Spinal cord (tissue), 9 donors: ENCODE measurements at regions not wholly inside any gene's neighbourhood (a gene's known extent, or its start where the extent isn't known, plus 50 kb on each side); places are given as distances from the start of the nearest gene placed in this dataset.

ENCODE experiments used
- DNase-seq, 6 donors: peaks; one replicate each; pipeline versions ENCODE4 v3.0.0 to v3.0.0-alpha.2; 2013 to 2015; ENCODE audit warnings: low spot score in 6 of 6, low read depth in 4 of 6
- H3K27ac ChIP-seq: one replicate; pipeline ENCODE4 v1.5.1; 2013; ENCODE audit warnings: low read depth, low read length, control low read depth
- H3K27me3 ChIP-seq: one replicate; pipeline ENCODE4 v1.6.1; 2013; ENCODE audit warnings: low read length; ENCODE audit not compliant: control insufficient read depth, insufficient read depth
- H3K36me3 ChIP-seq: one replicate; pipeline ENCODE4 v1.6.1; 2013; ENCODE audit warnings: low read length; ENCODE audit not compliant: control insufficient read depth, insufficient read depth
- H3K4me1 ChIP-seq: one replicate; pipeline ENCODE4 v1.6.1; 2013; ENCODE audit warnings: low read length; ENCODE audit not compliant: control insufficient read depth, insufficient read depth
- H3K4me3 ChIP-seq: one replicate; pipeline ENCODE4 v1.5.1; 2013; ENCODE audit warnings: low read depth, low read length, control low read depth
- H3K9me3 ChIP-seq: one replicate; pipeline ENCODE4 v1.6.1; 2013; ENCODE audit warnings: low read length; ENCODE audit not compliant: control insufficient read depth, insufficient read depth
- WGBS: methylation state at CpG from one replicate; pipeline ENCODE4 v1.1.5; 2013; ENCODE audit warnings: missing lambda C conversion rate; ENCODE audit not compliant: insufficient coverage; 5-methylcytosine and 5-hydroxymethylcytosine counted together
- donor health status: healthy.

DNA sequence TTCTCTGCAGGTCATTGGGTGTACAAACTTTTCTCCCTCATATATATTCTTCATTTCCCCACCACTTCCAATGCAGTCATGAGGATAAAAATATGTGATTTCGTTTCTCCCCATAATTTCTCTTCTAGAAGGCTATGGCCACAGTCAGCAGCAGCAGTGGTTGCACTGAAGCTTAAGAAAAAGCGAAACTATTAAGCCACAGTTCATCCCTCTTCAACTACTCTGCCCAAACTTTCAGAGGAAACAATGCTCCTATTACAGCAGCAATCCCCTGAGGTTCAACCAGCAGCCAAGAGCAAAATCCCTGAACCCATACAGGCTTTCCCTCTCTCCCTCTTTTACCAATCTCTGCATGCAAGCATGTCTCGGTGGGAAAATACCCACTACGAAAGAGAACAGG is 298.6 kb downstream of the DHX15 start:
- Histone ChIP-seq H3K27ac (no peak overlapping the region), H3K36me3 (no peaks in the 10 kb centered on the region), H3K4me3 (no peak overlapping the region), H3K4me1 (no peaks in the 10 kb centered on the region), H3K9me3 (no peaks in the 10 kb centered on the region), H3K27me3 (no peaks in the 10 kb centered on the region)
- 97% methylated on average over 2 of the region's 4 CpGs for WGBS
- DNase-seq: no peak

DNA sequence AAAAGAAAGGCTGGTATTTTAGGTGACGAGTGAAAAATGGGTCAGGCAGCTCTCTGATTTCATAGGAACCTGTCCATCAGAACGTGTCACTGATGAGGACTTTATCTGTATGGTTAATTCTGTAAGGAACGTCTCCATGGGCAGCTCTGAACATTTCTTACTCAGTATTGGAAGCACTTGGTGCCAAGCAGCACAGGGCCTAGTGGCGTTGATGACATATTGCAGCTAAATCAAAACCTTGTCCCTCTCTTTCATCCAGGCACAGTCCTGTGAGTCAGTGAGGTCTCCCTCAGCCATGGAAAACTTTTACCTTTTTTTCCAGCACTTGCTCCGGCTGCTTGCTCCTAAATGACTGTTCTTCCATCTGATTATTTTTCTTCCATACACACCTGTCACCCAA is 301.9 kb downstream of the DHX15 start:
- peaks cover 4% of the 10 kb centered on the region for H3K4me1 ChIP-seq
- no peak overlapping the region for H3K27ac ChIP-seq
- H3K36me3 ChIP-seq: no peaks in the 10 kb centered on the region
- DNase-seq: no peak
- H3K27me3 ChIP-seq: no peaks in the 10 kb centered on the region
- H3K4me3 ChIP-seq: no peak overlapping the region
- no peaks in the 10 kb centered on the region for H3K9me3 ChIP-seq
- WGBS: 80% methylated on average over 4 of the region's 5 CpGs

DNA sequence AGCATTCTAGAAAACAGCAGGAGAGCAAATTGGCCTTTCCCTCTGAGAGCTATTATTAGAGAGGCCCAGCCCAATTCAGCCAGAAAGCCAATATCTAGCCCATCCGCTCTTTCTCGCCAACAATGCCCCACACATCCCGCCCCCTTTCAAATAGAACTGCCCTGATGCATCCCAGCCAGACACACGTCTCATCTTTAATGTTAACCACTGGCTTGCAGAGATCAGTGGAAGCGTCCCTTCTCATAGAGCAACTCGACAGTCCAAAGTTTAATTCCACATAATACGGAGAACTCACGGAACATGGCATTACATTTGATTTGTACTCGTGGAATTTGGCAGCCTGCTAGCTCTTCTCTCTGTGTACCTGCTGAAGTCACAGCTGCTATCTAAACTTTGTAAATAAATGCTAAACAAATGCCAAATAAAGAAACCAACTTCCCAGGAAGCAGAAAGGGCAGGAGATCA is 304.4 kb downstream of the DHX15 start:
- 62% methylated on average over 9 of the region's 9 CpGs for WGBS

DNA sequence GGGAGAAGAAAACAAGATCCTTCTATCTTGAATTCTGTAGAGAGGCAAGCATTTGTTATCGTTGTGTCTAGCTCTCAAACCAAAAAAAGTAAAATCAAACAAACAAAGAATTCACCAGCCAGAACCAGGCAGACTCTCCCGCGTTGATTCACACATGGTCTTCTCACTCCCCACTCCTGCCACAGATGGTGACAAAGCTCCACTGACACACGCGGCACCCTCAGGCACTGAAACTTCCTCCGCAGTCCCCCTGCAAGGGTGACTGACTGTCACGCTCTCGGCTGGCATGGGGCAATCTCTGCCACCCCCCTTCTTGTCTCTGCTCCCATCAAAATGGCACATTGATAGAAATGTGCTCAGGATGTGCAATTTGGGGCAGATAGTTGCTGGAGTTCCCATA is 304.9 kb downstream of the DHX15 start:
- DNase-seq: peak in 1 of 6 donors; percentile 70
- WGBS: 68% methylated on average over 5 of the region's 8 CpGs

More for the DNA sequence above, 304.4 kb downstream of the DHX15 start:
- H3K27ac ChIP-seq: no peak overlapping the region
- H3K4me3 ChIP-seq: no peak overlapping the region
- H3K36me3 ChIP-seq: no peaks in the 10 kb centered on the region
- no peaks in the 10 kb centered on the region for H3K9me3 ChIP-seq
- H3K27me3 ChIP-seq: no peaks in the 10 kb centered on the region
- peaks cover 4% of the 10 kb centered on the region for H3K4me1 ChIP-seq
- peak in 1 of 6 donors; percentile 21 for DNase-seq

DNA sequence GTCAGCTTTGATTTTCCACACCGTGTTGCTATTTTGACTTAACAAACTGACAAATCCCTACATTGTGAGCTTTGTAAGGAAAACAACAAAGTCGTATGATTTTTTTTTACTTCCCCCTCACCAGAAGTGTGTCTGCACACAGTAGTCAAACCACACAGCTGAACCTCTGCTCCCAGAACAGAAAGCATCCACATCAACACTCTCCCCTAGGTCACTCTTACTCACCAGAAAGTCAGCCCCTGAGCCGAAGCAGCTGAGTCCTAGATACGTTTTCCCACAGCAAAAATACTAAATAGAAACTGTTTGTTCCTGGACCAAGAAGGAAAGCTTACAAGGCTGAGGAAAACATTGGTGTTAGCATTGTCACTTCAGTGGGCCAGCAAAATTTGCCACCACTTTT is 305.7 kb downstream of the DHX15 start:
- WGBS: 86% methylated on average over 2 of the region's 4 CpGs
- H3K9me3 ChIP-seq: no peaks in the 10 kb centered on the region
- H3K4me3 ChIP-seq: no peak overlapping the region
- H3K27ac ChIP-seq: no peak overlapping the region
- no peaks in the 10 kb centered on the region for H3K27me3 ChIP-seq
- no peak for DNase-seq
- H3K4me1 ChIP-seq: peaks cover 4% of the 10 kb centered on the region
- H3K36me3 ChIP-seq: no peaks in the 10 kb centered on the region

More for the DNA sequence above, 304.9 kb downstream of the DHX15 start:
- Histone ChIP-seq H3K4me3 (no peak overlapping the region), H3K27ac (no peak overlapping the region), H3K36me3 (no peaks in the 10 kb centered on the region), H3K9me3 (no peaks in the 10 kb centered on the region), H3K4me1 (peaks cover 4% of the 10 kb centered on the region), H3K27me3 (no peaks in the 10 kb centered on the region)

DNA sequence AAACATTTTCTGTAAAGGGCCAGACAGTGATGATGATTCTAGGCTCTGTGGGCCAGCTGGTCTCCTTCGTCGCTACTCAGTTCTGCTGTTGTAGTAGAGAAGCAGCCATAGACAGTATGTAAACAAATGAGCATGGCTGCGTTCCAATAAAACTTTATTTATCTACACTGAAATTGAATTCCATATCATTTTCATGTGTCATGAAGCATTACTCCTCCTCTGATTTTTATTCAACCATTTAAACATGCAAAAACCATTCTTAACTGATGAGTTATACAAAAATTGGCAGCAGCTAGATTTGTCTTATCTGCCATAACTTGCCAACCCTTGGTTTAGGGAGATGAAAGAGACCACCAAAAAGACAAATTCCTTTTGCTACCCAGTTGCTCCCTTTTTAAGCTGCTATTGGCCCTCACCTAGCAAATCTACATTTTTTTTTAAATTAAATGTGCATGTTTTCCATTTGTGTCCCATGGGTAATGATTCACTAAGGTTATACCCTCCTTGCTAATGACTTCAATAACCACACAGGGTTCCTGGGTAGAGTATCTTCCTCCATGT is 309.9 kb downstream of the DHX15 start:
- Histone ChIP-seq H3K9me3 (no peaks in the 10 kb centered on the region), H3K27ac (no peak overlapping the region), H3K36me3 (no peaks in the 10 kb centered on the region), H3K27me3 (no peaks in the 10 kb centered on the region), H3K4me3 (no peak overlapping the region), H3K4me1 (peaks cover under 1% of the 10 kb centered on the region)
- no peak for DNase-seq
- WGBS: 100% methylated on average over 1 of the region's 3 CpGs

DNA sequence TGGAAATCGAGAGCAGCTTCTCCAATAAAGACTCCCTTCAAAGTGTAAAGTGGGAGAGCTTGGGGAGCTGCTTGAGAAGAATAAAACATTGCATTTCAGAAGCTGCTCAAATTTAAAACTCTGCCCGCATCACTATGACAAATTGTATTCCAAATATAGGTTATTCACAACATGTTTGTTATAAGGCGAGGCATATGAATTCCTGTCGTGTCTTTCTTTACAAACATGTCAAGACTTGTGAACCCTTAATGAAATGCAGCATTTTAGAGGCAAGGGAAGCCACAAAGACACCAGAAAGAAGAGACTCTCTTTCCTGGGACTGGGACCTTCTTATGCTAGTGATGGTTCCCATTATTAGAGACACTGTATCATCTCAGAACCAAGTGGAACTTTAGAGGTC is 311.2 kb downstream of the DHX15 start:
- Histone ChIP-seq H3K27ac (no peak overlapping the region), H3K27me3 (no peaks in the 10 kb centered on the region), H3K4me1 (no peaks in the 10 kb centered on the region), H3K9me3 (no peaks in the 10 kb centered on the region), H3K4me3 (no peak overlapping the region), H3K36me3 (no peaks in the 10 kb centered on the region)
- DNase-seq: peak in 2 of 6 donors; percentile 21 to 41
- WGBS: no CpG with 5 or more reads among the region's 4 CpGs

DNA sequence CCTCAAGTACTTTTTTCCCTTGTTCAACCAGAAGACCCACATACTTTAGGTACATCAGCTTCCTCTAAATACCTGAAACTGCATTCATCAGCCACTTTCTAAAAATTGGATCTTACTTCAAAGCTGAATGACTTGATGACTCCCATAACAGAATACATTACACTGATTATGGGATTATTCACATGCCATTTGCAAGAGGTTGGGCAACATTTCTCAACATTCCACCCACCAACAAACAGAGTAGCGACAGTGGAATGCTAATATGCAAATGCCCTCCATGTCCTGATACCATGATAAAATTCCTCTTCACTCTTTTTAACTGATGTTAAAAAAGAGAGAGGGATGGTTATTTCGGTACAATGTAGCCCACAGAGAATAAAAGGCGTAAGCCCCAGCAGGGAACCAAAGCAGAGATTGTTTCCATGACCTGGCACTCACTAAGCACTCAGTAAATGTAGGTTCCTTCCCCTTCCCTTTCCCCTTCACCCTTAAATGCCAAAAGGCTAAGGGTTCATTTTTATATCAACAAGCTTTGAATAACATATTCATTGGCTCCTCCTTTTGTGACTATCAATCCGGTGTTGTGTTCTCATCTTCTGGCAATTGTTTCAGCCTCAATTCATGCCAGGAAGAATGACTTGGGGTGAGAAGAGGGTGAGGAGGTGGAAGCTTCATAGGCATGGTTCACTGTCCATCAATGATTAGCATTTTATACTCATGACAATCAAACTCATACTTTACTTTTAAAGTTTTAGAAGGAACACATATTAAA is 317.2 kb downstream of the DHX15 start:
- no peaks in the 10 kb centered on the region for H3K36me3 ChIP-seq
- no peak overlapping the region for H3K4me3 ChIP-seq
- no peaks in the 10 kb centered on the region for H3K9me3 ChIP-seq
- no CpG with 5 or more reads among the region's 4 CpGs for WGBS
- no peaks in the 10 kb centered on the region for H3K4me1 ChIP-seq
- H3K27ac ChIP-seq: no peak overlapping the region
- DNase-seq: no peak
- no peaks in the 10 kb centered on the region for H3K27me3 ChIP-seq

DNA sequence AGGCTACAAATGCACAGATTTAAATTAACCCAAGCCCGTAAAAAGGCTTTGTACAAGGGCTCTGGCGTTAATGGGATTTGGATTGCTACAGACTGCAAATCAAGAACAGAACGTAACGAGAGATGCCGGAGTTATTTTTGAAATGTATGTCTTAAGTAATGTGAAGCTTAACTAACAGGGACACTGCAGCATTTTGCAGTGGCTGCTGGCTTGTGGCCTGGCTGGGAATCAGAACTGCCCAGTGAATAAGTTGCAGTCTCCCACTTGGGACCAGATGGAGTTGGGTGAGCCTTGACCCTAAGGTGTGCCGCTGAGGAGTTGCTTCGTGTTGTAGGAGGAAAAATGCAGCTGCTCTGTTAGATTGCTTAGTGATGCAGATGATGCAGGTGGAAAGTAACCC is 318.4 kb downstream of the DHX15 start:
- H3K4me1 ChIP-seq: no peaks in the 10 kb centered on the region
- no peak overlapping the region for H3K4me3 ChIP-seq
- no peaks in the 10 kb centered on the region for H3K27me3 ChIP-seq
- no peaks in the 10 kb centered on the region for H3K36me3 ChIP-seq
- H3K9me3 ChIP-seq: no peaks in the 10 kb centered on the region
- H3K27ac ChIP-seq: no peak overlapping the region
- WGBS: 85% methylated on average over 7 of the region's 7 CpGs
- DNase-seq: no peak

DNA sequence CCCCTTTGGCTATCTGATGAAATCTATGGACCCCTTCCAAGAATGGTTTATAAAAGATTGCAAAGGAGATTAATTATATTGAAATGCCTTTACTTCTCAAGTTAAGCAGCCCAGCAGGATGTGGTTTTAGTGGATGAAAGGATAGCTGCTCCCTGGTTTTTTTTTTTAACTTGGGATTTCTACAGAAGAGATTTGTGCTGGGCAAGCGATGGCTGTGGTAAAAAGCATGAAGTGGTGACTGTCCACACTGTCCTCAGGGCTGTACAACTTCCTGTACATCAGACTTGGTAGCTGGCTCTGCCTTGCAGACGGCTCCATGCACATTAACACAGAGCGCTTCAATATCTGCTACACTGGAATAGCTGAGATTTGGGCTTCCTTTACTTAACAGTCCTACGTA is 321.7 kb downstream of the DHX15 start:
- H3K36me3 ChIP-seq: no peaks in the 10 kb centered on the region
- H3K27me3 ChIP-seq: no peaks in the 10 kb centered on the region
- H3K27ac ChIP-seq: no peak overlapping the region
- no peak for DNase-seq
- no peaks in the 10 kb centered on the region for H3K9me3 ChIP-seq
- H3K4me3 ChIP-seq: no peak overlapping the region
- WGBS: no CpG with 5 or more reads among the region's 4 CpGs
- H3K4me1 ChIP-seq: no peaks in the 10 kb centered on the region
